ENCODE measurements at regions not wholly inside any gene's neighbourhood (a gene's known extent, or its start where the extent isn't known, plus 50 kb on each side); places are given as distances from the start of the nearest gene placed in this dataset.
"Not testable (repeated sequence)": the region's sequence is repeated elsewhere in the genome, so short reads cannot be mapped to it uniquely, and the experiment has no call there.

DNA sequence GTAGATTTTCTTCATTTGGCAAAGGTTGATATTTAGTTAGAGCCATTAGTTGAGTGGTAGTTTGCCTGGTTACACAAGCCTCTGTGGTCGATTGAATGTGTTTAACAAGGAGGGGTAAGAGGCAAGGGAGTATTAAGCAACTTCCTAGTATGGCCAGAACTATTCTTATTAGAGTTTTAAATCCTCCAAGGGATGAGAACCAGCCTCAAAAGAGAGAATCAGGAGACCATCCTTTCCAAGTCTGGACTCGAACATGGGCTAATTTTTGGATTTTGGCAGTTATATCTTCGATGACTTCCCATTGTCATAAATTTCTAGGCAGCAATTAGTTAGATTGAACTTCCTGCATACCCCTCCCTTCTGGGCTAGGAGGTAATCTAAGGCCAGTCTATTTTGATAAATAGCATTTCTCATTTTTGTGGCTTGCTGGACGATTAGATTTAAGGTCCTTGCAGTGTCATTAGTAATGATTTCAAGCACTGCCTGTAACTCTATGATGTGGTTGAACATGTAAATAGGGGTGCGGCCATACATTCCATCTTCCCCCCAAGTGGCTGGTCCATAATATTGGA is 219.5 kb upstream of the KCND2 start:
- no peak for DNase-seq

GRCh38 chr7:120054376-120055100 is 218.4 kb upstream of the KCND2 start:
- no peak for DNase-seq

- no peak for DNase-seq
Observed at GRCh38 chr7:120055300-120055699, 217.7 kb upstream of the KCND2 start.

DNA sequence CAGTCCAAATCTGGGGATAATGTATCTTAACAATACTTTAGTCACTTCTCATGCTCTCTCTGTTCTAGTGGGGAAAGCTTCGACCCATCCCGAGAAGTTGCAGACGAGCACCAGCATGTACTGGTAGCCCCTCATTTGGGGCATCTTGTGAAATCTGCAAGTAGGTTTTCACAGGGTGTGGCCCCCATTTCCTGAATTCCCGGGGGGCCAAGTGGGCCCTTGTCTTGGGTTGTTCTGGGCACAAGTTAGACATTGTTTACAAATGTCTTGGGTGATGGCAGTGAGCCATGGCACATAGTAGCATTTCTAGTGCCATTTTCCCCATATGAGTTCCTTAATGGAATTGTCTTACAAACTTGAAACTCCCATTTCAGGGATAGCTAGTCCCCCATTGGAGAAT is 216.7 kb upstream of the KCND2 start:
- DNase-seq: no peak

DNA sequence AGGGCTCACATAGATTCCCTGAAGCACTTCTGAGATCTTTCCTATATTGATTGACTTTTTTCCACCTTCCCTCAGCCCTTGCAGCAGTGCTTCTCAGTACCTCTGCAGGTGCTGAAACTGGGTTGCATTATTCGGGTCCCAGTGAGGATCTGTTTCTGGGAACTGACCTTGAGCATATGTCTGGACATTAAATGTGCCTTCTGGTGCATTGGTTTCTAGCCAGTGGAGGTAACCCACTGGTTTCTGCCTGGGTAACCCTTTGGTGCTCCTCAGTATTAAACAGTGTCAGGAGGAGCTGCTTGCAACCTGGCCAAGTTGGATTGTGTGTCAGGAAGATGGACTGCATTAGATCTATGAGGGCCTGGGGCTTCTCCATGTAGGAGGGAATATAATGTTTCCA is 213.3 kb upstream of the KCND2 start:
- no peak for DNase-seq

DNA sequence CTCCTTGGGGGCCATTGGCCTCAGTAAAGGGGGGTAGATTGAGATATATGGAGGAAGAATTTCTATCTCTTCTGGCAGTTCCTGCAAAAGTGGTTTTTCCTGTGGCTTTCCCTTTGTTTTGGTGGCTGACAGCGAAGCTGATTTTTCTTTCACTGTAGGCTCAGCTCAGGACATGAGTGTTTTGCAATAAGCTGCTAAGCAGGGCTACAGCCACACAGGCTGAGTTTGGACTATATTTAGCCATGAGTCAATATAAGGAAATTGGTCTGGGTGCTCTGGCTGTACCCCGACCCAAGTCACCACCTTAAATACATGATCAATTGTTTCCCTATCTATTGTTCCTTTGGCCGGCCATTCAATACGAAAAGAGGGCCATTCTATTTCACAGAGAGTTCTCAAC is 212.7 kb upstream of the KCND2 start:
- no peak for DNase-seq

DNA sequence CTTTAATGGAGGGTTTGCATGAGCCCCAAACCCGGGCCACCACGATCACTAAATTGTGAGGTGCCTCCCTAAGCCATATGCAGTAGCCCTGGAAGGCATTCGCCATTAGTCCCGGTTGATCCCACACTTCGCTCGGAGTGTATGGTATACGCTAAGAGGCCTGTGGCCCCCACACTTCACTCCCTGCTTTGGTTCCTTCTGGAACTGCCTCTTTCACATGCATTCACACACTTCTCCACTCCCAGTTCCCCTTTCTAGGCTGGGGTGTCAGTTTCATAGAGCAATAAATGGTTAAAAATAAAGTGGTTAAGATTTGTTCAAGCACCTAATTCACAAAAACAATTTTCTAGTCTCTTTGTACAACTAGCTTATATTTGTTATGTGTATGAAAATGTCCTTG is 212.1 kb upstream of the KCND2 start:
- no peak for DNase-seq

GRCh38 chr7:120064565-120064964 is 208.4 kb upstream of the KCND2 start:
- no peak for DNase-seq

DNA sequence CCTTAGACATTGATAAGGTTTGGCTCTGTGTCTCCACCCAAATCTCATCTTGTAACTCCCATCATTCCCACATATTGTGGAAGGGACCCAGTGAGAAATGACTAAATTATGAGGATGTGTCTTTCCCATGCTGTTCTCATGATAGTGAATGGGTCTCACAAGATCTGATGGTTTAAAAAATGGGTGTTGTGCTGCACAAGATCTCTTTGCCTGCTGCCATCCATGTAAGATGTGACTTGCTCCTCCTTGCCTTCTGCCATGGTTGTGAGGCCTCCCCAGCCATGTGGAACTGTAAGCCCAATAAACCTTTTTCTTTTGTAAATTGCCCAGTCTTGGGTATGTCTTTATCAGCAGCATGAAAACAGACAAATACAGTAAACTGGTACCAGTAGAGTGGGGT is 206.1 kb upstream of the KCND2 start:
- not testable (repeated sequence) for DNase-seq

GRCh38 chr7:120070201-120070600 is 202.8 kb upstream of the KCND2 start:
- DNase-seq: no peak

DNA sequence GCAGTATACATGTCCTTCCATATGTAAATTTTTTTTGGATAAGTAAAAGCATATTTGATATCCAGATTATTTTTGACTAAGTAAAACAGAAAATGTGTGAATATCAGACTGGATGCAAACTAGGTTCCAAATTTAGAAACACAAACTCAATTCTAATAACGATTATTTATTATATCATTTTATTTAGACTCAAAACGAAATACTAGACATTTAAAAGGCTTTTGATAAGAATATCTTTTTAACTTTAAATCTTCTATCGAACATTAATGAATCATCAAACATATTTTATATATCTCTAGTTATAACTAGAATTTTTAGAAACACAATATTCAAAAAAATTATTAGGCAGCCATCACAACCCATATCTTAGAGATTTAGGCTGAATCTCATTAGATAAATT is 195.2 kb upstream of the KCND2 start:
- DNase-seq: no peak

DNA sequence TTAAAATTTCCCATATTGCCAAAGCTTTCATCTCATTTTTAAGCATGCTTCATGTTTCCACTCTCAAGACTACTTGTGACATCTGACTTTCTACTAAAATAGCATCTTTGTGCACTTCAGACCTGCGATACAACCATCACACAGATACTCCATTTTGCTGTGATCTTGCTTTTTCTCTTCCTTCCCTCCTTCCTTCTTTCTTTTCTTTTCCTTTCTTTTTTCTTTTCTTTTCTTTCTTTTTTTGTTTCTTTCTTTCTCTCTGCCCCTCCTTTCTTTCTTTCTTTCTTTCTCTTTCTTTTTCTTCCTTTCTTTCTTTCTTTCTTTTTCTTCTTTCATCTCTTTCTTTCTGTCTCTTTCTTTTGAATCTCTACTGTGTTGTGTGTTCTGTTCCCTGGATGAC is 194.0 kb upstream of the KCND2 start:
- no peak for DNase-seq

GRCh38 chr7:120079704-120080103 is 193.3 kb upstream of the KCND2 start:
- no peak for DNase-seq

DNA sequence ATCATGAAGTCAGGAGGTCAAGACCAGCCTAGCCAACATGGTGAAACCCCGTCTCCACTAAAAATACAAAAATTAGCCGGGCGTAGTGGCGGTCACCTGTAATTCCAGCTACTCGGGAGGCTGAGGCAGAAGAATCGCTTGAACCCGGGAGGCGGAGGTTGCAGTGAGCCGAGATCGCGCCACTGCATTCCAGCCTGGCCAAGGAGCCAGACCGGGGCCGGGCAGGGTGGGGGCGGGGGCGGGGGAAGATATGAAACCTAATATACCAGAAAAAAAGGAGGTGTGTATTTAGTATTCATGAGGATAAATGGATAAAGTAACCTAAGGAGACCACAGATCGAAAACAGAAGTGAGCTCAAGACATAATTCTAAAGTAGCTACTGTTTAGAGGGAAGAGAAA is 186.5 kb upstream of the KCND2 start:
- not testable (repeated sequence) for DNase-seq

DNA sequence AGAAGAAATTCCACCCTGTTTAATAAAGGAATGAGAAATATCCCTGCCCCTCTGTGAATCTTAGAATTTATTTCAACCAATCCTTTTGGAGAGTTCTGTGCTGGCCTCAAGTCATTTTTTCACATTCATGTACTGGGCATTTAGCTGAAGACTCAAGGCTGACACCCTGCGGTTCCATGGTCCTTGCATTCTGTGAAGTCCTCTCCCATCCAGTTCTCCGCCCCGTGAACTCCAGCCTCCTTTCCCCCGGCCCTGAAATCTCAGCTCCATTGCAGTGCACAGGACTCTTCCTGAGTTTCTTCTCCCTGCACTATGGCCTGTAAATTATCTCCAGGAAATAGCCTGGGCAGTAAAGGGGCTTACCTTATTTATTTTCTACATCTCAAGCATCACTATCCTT is 183.0 kb upstream of the KCND2 start:
- no peak for DNase-seq

GRCh38 chr7:120091807-120092206 is 181.2 kb upstream of the KCND2 start:
- no peak for DNase-seq

- DNase-seq: no peak
Observed at GRCh38 chr7:120097020-120097419, 176.0 kb upstream of the KCND2 start.

- DNase-seq: no peak
Observed at GRCh38 chr7:120097774-120098173, 175.2 kb upstream of the KCND2 start.

DNA sequence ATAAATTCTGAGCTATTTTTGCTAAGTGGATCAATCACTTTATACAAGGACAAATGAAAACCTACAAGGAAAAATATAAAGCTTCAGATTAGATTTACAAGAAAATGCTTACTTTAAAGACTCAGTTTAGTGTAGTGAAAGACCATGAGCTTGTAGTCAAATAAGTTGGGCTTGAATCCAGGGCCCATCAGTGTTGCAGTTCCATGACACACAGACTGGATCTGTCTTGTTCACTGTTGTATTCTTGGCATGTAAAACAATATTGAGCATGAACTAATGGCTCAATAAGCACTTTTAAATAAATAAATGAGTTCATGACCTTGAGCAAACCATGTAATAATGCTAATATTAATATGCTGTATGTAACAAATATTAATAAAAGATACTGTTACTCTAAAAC is 164.6 kb upstream of the KCND2 start:
- DNase-seq: no peak

GRCh38 chr7:120110169-120110568 is 162.8 kb upstream of the KCND2 start:
- DNase-seq: no peak

DNA sequence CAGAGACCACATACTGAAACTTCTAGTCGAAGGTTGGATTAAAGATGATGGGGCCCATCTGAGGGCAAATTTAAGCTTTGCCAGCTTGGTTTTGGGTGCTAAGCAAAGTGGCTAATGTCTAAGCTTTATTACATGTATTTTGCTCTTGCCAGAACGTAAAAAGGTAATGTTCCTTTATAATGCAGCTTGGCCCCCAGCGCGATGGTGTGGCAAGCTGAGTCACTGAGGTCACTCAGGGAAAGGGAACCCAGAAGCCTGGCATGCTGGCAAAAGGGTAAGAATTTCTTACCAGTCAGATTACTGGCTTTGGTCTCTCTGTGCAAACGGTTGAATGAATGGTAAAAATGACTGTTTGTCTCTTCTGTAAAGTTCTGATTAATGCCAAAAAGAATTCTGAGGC is 158.3 kb upstream of the KCND2 start:
- DNase-seq: no peak

DNA sequence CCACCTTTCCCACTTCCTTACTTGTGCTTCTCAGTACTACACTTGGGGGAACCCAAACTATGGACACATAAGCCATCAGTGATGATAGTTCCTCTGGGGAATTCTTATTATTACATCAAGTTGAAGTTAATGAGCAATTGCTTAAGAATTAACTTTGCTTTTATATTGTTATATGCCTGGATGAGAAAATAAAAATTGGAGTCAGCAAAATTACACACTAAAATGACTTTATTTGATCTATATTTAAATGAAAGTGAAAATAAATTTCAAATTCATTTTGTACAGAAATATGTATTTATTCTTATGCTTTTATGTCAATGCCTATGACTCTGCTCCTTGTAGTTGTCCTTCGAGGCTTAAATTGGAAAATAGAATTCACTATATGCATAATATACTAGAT is 149.4 kb upstream of the KCND2 start:
- DNase-seq: no peak

DNA sequence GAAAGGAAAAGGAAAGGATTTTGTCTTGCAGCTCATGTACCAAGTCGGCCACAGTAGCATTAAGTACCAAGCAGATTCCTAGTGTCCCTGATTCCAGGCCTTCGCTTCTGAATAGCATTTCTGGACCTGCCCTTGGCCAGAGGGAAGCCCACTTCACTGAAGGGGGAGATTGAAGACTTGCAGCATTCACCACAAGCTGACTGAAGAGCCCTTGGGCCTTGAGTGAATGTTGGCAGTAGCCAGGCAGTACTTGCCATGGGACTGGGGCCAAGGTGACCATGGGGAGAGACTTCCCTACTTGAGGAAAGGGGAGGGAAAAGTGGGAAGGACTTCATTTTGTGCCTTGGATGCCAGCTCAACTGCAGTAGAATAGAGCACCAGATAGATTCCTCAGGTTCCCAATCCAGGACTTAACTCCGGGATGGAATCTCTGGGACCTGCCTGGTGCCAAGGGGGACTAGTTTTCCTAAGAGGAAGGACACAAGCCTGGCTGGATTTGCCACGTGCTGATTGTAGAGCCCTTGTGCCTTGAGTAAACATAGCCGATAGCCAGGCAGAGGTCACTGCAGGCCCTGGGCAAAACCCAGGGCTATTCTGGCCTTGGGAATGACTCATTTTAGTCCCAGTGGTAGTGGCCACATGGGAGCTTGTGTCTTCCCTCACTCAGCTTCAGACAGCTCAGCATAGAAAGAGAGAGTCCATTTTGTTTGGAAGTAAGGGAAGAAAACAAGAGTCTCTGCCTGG is 141.7 kb upstream of the KCND2 start:
- no peak for DNase-seq

- DNase-seq: no peak
Observed at GRCh38 chr7:120138497-120138896, 134.5 kb upstream of the KCND2 start.

All from NCI-H510A (cell line).